CD4-positive, alpha-beta T cell (primary cell): ENCODE measurements at regions not wholly inside any gene's neighbourhood (a gene's known extent, or its start where the extent isn't known, plus 50 kb on each side); places are given as distances from the start of the nearest gene placed in this dataset.

Source experiments
- ATAC-seq: fragments of 200-7000 bp; cut with Tn5 transposase; one replicate; pipeline ENCODE4 v1.10.0; 2022; ENCODE audit warnings: mild to moderate bottlenecking; ENCODE audit not compliant: poor library complexity
- CTCF ChIA-PET: fragments of 350-600 bp; sonication (Branson Sonifier 250); formaldehyde crosslinking; loops from one replicate; lab custom pipeline; 2021; ENCODE audit warnings: antibody characterized with exemption, inconsistent platforms; lab: Charles Lee
- POLR2A ChIA-PET: fragments of 350-600 bp; sonication (Branson Sonifier 250); formaldehyde crosslinking; loops from one replicate; lab custom pipeline; 2021; ENCODE audit warnings: antibody characterized with exemption, inconsistent platforms; lab: Charles Lee
- DNase-seq, 14 experiments: peaks; one replicate each; pipeline ENCODE4 v3.0.0-alpha.2; 2013 to 2020; ENCODE audit warnings: mixed read lengths in 2 of 14
- H3K27ac ChIP-seq, 2 donors: one replicate each; pipeline versions ENCODE4 v1.5.1 to v1.7.0; 2013; ENCODE audit warnings: low read length in 2 of 2, low read depth in 1 of 2, mild to moderate bottlenecking in 1 of 2
- H3K27me3 ChIP-seq, 2 experiments: 1 replicate in 1 of 2; 2 replicates in 1 of 2; pipeline versions ENCODE4 v1.6.1 to v1.7.0; 2013; ENCODE audit warnings: low read length in 2 of 2, control low read depth in 1 of 2, mild to moderate bottlenecking in 1 of 2, moderate library complexity in 1 of 2; ENCODE audit not compliant: insufficient read depth in 2 of 2, control insufficient read depth in 1 of 2
- H3K36me3 ChIP-seq: one replicate; pipeline ENCODE4 v1.6.1; 2013; ENCODE audit warnings: low read length, control low read depth; ENCODE audit not compliant: insufficient read depth
- H3K4me1 ChIP-seq: one replicate; pipeline ENCODE4 v1.6.1; 2013; ENCODE audit warnings: low read length, control low read depth; ENCODE audit not compliant: insufficient read depth
- H3K4me3 ChIP-seq: one replicate; pipeline ENCODE4 v1.5.1; 2013; ENCODE audit warnings: mild to moderate bottlenecking, low read length, moderate library complexity
- H3K9me3 ChIP-seq, 2 experiments: 1 replicate in 1 of 2; 2 replicates in 1 of 2; pipeline versions ENCODE4 v1.6.1 to v1.7.0; 2013; ENCODE audit warnings: low read length in 2 of 2, mild to moderate bottlenecking in 2 of 2, control low read depth in 1 of 2, moderate library complexity in 1 of 2; ENCODE audit not compliant: control insufficient read depth in 1 of 2, insufficient read depth in 1 of 2
- H3K27ac Mint-ChIP-seq: one replicate; pipeline ENCODE4 v1.8.0; 2020; ENCODE audit warnings: mixed read lengths
- H3K27me3 Mint-ChIP-seq: one replicate; pipeline ENCODE4 v1.8.0; 2021; ENCODE audit warnings: mixed read lengths
- H3K36me3 Mint-ChIP-seq: one replicate; pipeline ENCODE4 v1.8.0; 2021; ENCODE audit warnings: low read depth, mixed read lengths
- H3K4me1 Mint-ChIP-seq: one replicate; pipeline ENCODE4 v1.8.0; 2021; ENCODE audit warnings: low read depth, mixed read lengths
- H3K4me3 Mint-ChIP-seq: one replicate; pipeline ENCODE4 v1.8.0; 2020; ENCODE audit warnings: mild to moderate bottlenecking, mixed read lengths
- H3K9me3 Mint-ChIP-seq: one replicate; pipeline ENCODE4 v1.8.0; 2020; ENCODE audit warnings: mixed read lengths
- intact Hi-C, 2 experiments: fragments of 100-400 bp; cut with DNase I in 1 of 2; cut with micrococcal nuclease in 1 of 2; formaldehyde crosslinking; loops; one replicate each; pipeline versions ENCODE4 v1.15.1 to v1.9.0; 2023 to 2025; cut with DNase I, micrococcal nuclease
- TF ChIP-seq, protein P1 (sequence below): fragments of 200-600 bp; IDR thresholded peaks from one replicate; pipeline ENCODE4 v1.8.0; 2022; ENCODE audit warnings: antibody characterized with exemption, mild to moderate bottlenecking

DNA sequence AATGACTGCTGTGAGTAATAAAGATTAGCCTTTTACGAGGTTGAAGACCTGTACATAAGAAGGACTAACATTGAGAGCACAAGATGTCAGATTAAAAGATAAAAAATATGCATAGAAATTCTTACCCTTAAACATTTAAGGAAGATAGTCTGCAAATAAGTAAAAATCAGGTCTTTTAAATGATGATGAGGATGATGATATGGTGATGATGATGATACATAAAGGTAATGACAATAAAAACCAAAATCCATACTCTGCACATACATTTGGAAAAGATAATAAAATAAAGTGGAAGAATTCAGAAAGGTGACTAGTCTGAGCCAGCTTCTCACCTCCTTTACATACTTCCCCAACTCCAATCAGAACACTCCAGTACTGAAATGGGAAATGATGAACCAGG, 124.5 kb downstream of the PTCSC3 start:
- H3K36me3 Mint-ChIP-seq, result no peaks in the 10 kb centered on the region
- no peaks in the 10 kb centered on the region for H3K9me3 Mint-ChIP-seq
- no peak overlapping the region for H3K27ac Mint-ChIP-seq
- no peak for DNase-seq
- no peak for ATAC-seq
- CTCF ChIA-PET, result no interaction called here
- no peak overlapping the region for H3K27ac ChIP-seq
- H3K4me3 Mint-ChIP-seq, result no peak overlapping the region
- POLR2A ChIA-PET, result interaction anchor here (0.7 kb wide), 1 partner anchor 224 kb away, joined by 3 read pairs; no protein-coding TSS in a partner anchor
- H3K36me3 ChIP-seq, result no peaks in the 10 kb centered on the region
- peaks cover 0 to 7% of the 10 kb centered on the region in 2 experiments for H3K27me3 ChIP-seq
- H3K4me3 ChIP-seq, result no peak overlapping the region
- intact Hi-C loops, result no loop called here
- no peaks in the 10 kb centered on the region for H3K4me1 ChIP-seq
- H3K4me1 Mint-ChIP-seq, result no peaks in the 10 kb centered on the region
- TF ChIP-seq, protein P1, sequence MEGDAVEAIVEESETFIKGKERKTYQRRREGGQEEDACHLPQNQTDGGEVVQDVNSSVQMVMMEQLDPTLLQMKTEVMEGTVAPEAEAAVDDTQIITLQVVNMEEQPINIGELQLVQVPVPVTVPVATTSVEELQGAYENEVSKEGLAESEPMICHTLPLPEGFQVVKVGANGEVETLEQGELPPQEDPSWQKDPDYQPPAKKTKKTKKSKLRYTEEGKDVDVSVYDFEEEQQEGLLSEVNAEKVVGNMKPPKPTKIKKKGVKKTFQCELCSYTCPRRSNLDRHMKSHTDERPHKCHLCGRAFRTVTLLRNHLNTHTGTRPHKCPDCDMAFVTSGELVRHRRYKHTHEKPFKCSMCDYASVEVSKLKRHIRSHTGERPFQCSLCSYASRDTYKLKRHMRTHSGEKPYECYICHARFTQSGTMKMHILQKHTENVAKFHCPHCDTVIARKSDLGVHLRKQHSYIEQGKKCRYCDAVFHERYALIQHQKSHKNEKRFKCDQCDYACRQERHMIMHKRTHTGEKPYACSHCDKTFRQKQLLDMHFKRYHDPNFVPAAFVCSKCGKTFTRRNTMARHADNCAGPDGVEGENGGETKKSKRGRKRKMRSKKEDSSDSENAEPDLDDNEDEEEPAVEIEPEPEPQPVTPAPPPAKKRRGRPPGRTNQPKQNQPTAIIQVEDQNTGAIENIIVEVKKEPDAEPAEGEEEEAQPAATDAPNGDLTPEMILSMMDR, result no peak
- no peaks in the 10 kb centered on the region for H3K9me3 ChIP-seq
- H3K27me3 Mint-ChIP-seq, result peaks cover 23% of the 10 kb centered on the region

DNA sequence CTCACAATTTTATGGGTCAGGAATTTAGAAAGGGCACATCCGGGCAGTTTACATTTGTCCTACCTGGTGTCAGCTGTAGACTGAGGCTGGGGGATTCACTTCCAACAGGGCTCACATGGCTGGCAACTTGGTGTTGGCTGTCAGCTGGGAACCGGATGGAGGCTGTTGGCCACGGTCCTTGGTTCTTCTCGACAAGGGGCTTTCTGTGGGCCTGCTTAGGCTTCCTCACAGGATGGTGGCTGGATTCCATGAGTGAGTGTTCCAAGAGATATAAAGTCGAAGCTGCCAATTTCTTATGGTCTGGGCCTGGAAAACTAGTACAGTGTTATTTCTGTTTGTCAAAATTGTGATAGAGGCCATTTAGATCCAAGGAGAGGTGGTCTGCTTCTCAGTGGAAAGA, 127.9 kb downstream of the PTCSC3 start:
- no peaks in the 10 kb centered on the region for H3K4me1 Mint-ChIP-seq
- H3K27me3 Mint-ChIP-seq, result peaks cover 21% of the 10 kb centered on the region
- no peak overlapping the region for H3K27ac ChIP-seq
- H3K4me3 Mint-ChIP-seq, result no peak overlapping the region
- TF ChIP-seq, protein P1, result no peak
- H3K27me3 ChIP-seq, result peaks cover 0 to 7% of the 10 kb centered on the region in 2 experiments
- intact Hi-C loops, result no loop called here
- no peak overlapping the region for H3K4me3 ChIP-seq
- no peak for ATAC-seq
- H3K4me1 ChIP-seq, result no peaks in the 10 kb centered on the region
- CTCF ChIA-PET, result interaction anchor here (0.7 kb wide), 1 partner anchor 326 kb away, joined by 3 read pairs; no protein-coding TSS in a partner anchor
- H3K36me3 ChIP-seq, result no peaks in the 10 kb centered on the region
- no peak for DNase-seq
- no peak overlapping the region for H3K27ac Mint-ChIP-seq
- no peaks in the 10 kb centered on the region for H3K9me3 Mint-ChIP-seq
- no peaks in the 10 kb centered on the region for H3K36me3 Mint-ChIP-seq
- no peaks in the 10 kb centered on the region for H3K9me3 ChIP-seq
- POLR2A ChIA-PET, result no interaction called here

DNA sequence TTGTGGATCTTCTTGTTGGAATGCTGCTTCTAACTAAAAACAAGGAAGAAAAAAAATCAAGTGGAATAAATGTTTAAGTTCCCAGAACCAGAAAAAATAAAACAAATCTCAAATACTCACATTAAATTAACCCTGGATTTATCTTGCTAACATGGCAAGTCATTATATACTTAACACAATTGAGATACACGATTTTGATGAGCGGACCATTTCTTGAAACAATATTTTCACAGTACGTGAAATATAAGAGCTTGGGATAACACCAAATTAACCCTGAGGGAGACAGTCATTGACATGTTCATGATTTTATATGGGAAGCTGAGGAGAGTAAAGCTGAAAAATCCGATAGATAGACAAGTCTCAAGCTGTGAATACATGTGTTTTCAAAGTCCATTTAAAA, 128.6 kb downstream of the PTCSC3 start:
- TF ChIP-seq, protein P1, result no peak

More for the DNA sequence above, 128.6 kb downstream of the PTCSC3 start:
- no peaks in the 10 kb centered on the region for H3K9me3 Mint-ChIP-seq
- DNase-seq (no peak), ATAC-seq (no peak)
- no peak overlapping the region for H3K4me3 Mint-ChIP-seq
- no peak overlapping the region for H3K27ac ChIP-seq
- CTCF ChIA-PET, result no interaction called here
- H3K9me3 ChIP-seq, result no peaks in the 10 kb centered on the region
- no peak overlapping the region for H3K27ac Mint-ChIP-seq
- no peak overlapping the region for H3K4me3 ChIP-seq
- no peaks in the 10 kb centered on the region for H3K4me1 ChIP-seq
- peaks cover 21% of the 10 kb centered on the region for H3K27me3 Mint-ChIP-seq
- no peaks in the 10 kb centered on the region for H3K4me1 Mint-ChIP-seq
- intact Hi-C loops, result no loop called here
- H3K36me3 Mint-ChIP-seq, result no peaks in the 10 kb centered on the region
- H3K27me3 ChIP-seq, result peaks cover 0 to 7% of the 10 kb centered on the region in 2 experiments
- no peaks in the 10 kb centered on the region for H3K36me3 ChIP-seq
- POLR2A ChIA-PET, result no interaction called here
